Naive thymus-derived CD4-positive, alpha-beta T cell (primary cell): ENCODE measurements at regions not wholly inside any gene's neighbourhood (a gene's known extent, or its start where the extent isn't known, plus 50 kb on each side); places are given as distances from the start of the nearest gene placed in this dataset.

Experiments
- ATAC-seq: fragments of 150-1000 bp; cut with Tn5 transposase; 2 replicates; pipeline ENCODE4 v1.10.0; 2021; ENCODE audit warnings: mild to moderate bottlenecking, moderate library complexity
- CTCF ChIA-PET: fragments of 350-600 bp; sonication (Branson Sonifier 250); formaldehyde crosslinking; loops from one replicate; lab custom pipeline; 2021; ENCODE audit warnings: antibody characterized with exemption; lab: Charles Lee
- POLR2A ChIA-PET: fragments of 350-600 bp; sonication (Branson Sonifier 250); formaldehyde crosslinking; loops from one replicate; lab custom pipeline; 2021; ENCODE audit warnings: antibody characterized with exemption, inconsistent platforms; lab: Charles Lee
- DNase-seq, 9 donors: peaks; one replicate each; pipeline versions ENCODE4 v3.0.0 to v3.0.0-alpha.2; 2020 to 2022; ENCODE audit warnings: mixed read lengths in 1 of 9
- H3K27ac ChIP-seq: one replicate; pipeline ENCODE4 v1.7.0; 2013; ENCODE audit warnings: mild to moderate bottlenecking, low read depth, low read length, moderate library complexity
- H3K27me3 ChIP-seq, 2 donors: one replicate each; pipeline ENCODE4 v1.7.0; 2013; ENCODE audit warnings: low read length in 2 of 2, mild to moderate bottlenecking in 2 of 2, moderate library complexity in 2 of 2; ENCODE audit not compliant: control insufficient read depth in 2 of 2, insufficient read depth in 2 of 2
- H3K36me3 ChIP-seq, 3 experiments: 1 replicate in 2 of 3; 2 replicates in 1 of 3; pipeline ENCODE4 v1.7.0; 2013; ENCODE audit warnings: low read length in 3 of 3, mild to moderate bottlenecking in 3 of 3, moderate library complexity in 1 of 3; ENCODE audit not compliant: insufficient read depth in 3 of 3, control insufficient read depth in 2 of 3
- H3K4me1 ChIP-seq, 2 donors: one replicate each; pipeline ENCODE4 v1.7.0; 2013; ENCODE audit warnings: low read length in 2 of 2, mild to moderate bottlenecking in 2 of 2, moderate library complexity in 1 of 2; ENCODE audit not compliant: control insufficient read depth in 2 of 2, insufficient read depth in 2 of 2
- H3K4me3 ChIP-seq: 2 replicates; pipeline ENCODE4 v1.7.0; 2013; ENCODE audit warnings: mild to moderate bottlenecking, low read length
- H3K9me3 ChIP-seq, 3 experiments: 1 replicate in 2 of 3; 2 replicates in 1 of 3; pipeline ENCODE4 v1.7.0; 2013; ENCODE audit warnings: low read length in 3 of 3; ENCODE audit not compliant: control insufficient read depth in 2 of 3
- H3K27ac Mint-ChIP-seq, 9 donors: one replicate each; pipeline ENCODE4 v1.8.0; 2020 to 2022; ENCODE audit warnings: mixed read lengths in 9 of 9, mild to moderate bottlenecking in 8 of 9, moderate library complexity in 5 of 9, inconsistent platforms in 2 of 9
- H3K27me3 Mint-ChIP-seq, 5 donors: one replicate each; pipeline ENCODE4 v1.8.0; 2021 to 2022; ENCODE audit warnings: mixed read lengths in 5 of 5, mild to moderate bottlenecking in 1 of 5
- H3K36me3 Mint-ChIP-seq, 5 donors: one replicate each; pipeline ENCODE4 v1.8.0; 2020 to 2022; ENCODE audit warnings: mixed read lengths in 5 of 5, mild to moderate bottlenecking in 3 of 5, inconsistent platforms in 1 of 5
- H3K4me1 Mint-ChIP-seq, 7 donors: one replicate each; pipeline ENCODE4 v1.8.0; 2020 to 2022; ENCODE audit warnings: mixed read lengths in 7 of 7, mild to moderate bottlenecking in 3 of 7, inconsistent platforms in 1 of 7
- H3K4me3 Mint-ChIP-seq, 10 donors: one replicate each; pipeline ENCODE4 v1.8.0; 2020 to 2022; ENCODE audit warnings: mild to moderate bottlenecking in 10 of 10, mixed read lengths in 10 of 10, moderate library complexity in 6 of 10, inconsistent platforms in 2 of 10
- H3K9me3 Mint-ChIP-seq, 11 donors: one replicate each; pipeline ENCODE4 v1.8.0; 2020 to 2022; ENCODE audit warnings: mixed read lengths in 11 of 11, mild to moderate bottlenecking in 4 of 11, inconsistent platforms in 1 of 11, moderate library complexity in 1 of 11
- intact Hi-C, 2 donors: fragments of 100-400 bp; cut with micrococcal nuclease; formaldehyde crosslinking; loops; one replicate each; pipeline ENCODE4 v1.15.1; 2023

GRCh38 chr2:79428745-79429144 is 84.1 kb upstream of the CTNNA2 start:
- DNase-seq (no peak), ATAC-seq (no peak)
- H3K36me3 Mint-ChIP-seq, result no peaks in the 10 kb centered on the region
- Histone ChIP-seq H3K27me3 (no peaks in the 10 kb centered on the region), H3K36me3 (no peaks in the 10 kb centered on the region), H3K9me3 (no peaks in the 10 kb centered on the region), H3K4me1 (no peaks in the 10 kb centered on the region), H3K4me3 (no peak overlapping the region), H3K27ac (no peak overlapping the region)
- no peak overlapping the region for H3K4me3 Mint-ChIP-seq
- no peaks in the 10 kb centered on the region for H3K4me1 Mint-ChIP-seq
- CTCF ChIA-PET, result no interaction called here
- H3K27ac Mint-ChIP-seq, result no peak overlapping the region
- peaks cover 0 to 9% (median 2%) of the 10 kb centered on the region in 11 donors for H3K9me3 Mint-ChIP-seq
- POLR2A ChIA-PET, result no interaction called here
- H3K27me3 Mint-ChIP-seq, result no peaks in the 10 kb centered on the region
- intact Hi-C loops, result no loop called here

GRCh38 chr2:79414690-79415089 is 98.2 kb upstream of the CTNNA2 start:
- H3K36me3 Mint-ChIP-seq, result no peaks in the 10 kb centered on the region
- DNase-seq (no peak), ATAC-seq (no peak)
- Histone ChIP-seq H3K27ac (no peak overlapping the region), H3K4me3 (no peak overlapping the region), H3K4me1 (no peaks in the 10 kb centered on the region), H3K36me3 (no peaks in the 10 kb centered on the region), H3K27me3 (no peaks in the 10 kb centered on the region), H3K9me3 (no peaks in the 10 kb centered on the region)
- peaks cover 0 to 14% (median 7%) of the 10 kb centered on the region in 11 donors for H3K9me3 Mint-ChIP-seq
- no peaks in the 10 kb centered on the region for H3K4me1 Mint-ChIP-seq
- CTCF ChIA-PET, result no interaction called here
- POLR2A ChIA-PET, result no interaction called here
- no peak overlapping the region for H3K27ac Mint-ChIP-seq
- no peak overlapping the region for H3K4me3 Mint-ChIP-seq
- no peaks in the 10 kb centered on the region for H3K27me3 Mint-ChIP-seq
- intact Hi-C loops, result no loop called here

GRCh38 chr2:79394485-79394859 is 118.4 kb upstream of the CTNNA2 start:
- H3K27ac Mint-ChIP-seq, result no peak overlapping the region
- peaks cover 3 to 26% (median 11%) of the 10 kb centered on the region in 11 donors for H3K9me3 Mint-ChIP-seq
- no peaks in the 10 kb centered on the region for H3K4me1 ChIP-seq
- no peak overlapping the region for H3K27ac ChIP-seq
- peaks cover 0 to 6% (median 0%) of the 10 kb centered on the region in 3 experiments for H3K9me3 ChIP-seq
- no peaks in the 10 kb centered on the region for H3K36me3 ChIP-seq
- H3K4me3 Mint-ChIP-seq, result no peak overlapping the region
- ChIA-PET POLR2A (no interaction called here), CTCF (no interaction called here)
- no peak overlapping the region for H3K4me3 ChIP-seq
- H3K27me3 ChIP-seq, result no peaks in the 10 kb centered on the region
- no peaks in the 10 kb centered on the region for H3K4me1 Mint-ChIP-seq
- DNase-seq (no peak), ATAC-seq (no peak)
- H3K36me3 Mint-ChIP-seq, result no peaks in the 10 kb centered on the region
- H3K27me3 Mint-ChIP-seq, result no peaks in the 10 kb centered on the region
- intact Hi-C loops, result no loop called here

GRCh38 chr2:79393806-79394484 is 118.9 kb upstream of the CTNNA2 start:
- no peak overlapping the region for H3K27ac Mint-ChIP-seq
- H3K27me3 ChIP-seq, result no peaks in the 10 kb centered on the region
- H3K9me3 ChIP-seq, result peaks cover 0 to 6% (median 0%) of the 10 kb centered on the region in 3 experiments
- no peaks in the 10 kb centered on the region for H3K36me3 ChIP-seq
- intact Hi-C loops, result no loop called here
- H3K4me3 Mint-ChIP-seq, result no peak overlapping the region
- DNase-seq (no peak), ATAC-seq (no peak)
- CTCF ChIA-PET, result no interaction called here
- peaks cover 3 to 26% (median 11%) of the 10 kb centered on the region in 11 donors for H3K9me3 Mint-ChIP-seq
- H3K27me3 Mint-ChIP-seq, result no peaks in the 10 kb centered on the region
- POLR2A ChIA-PET, result no interaction called here
- no peak overlapping the region for H3K27ac ChIP-seq
- no peaks in the 10 kb centered on the region for H3K36me3 Mint-ChIP-seq
- H3K4me1 ChIP-seq, result no peaks in the 10 kb centered on the region
- H3K4me1 Mint-ChIP-seq, result no peaks in the 10 kb centered on the region
- no peak overlapping the region for H3K4me3 ChIP-seq

- Histone ChIP-seq H3K9me3 (peaks cover 0 to 6% (median 0%) of the 10 kb centered on the region in 3 experiments), H3K36me3 (no peaks in the 10 kb centered on the region), H3K4me3 (no peak overlapping the region), H3K27me3 (no peaks in the 10 kb centered on the region), H3K4me1 (no peaks in the 10 kb centered on the region), H3K27ac (no peak overlapping the region)
- Mint-ChIP-seq H3K27ac (no peak overlapping the region), H3K4me3 (no peak overlapping the region), H3K4me1 (no peaks in the 10 kb centered on the region), H3K27me3 (no peaks in the 10 kb centered on the region), H3K9me3 (peaks cover 3 to 27% (median 11%) of the 10 kb centered on the region in 11 donors), H3K36me3 (no peaks in the 10 kb centered on the region)
- intact Hi-C loops, result no loop called here
- ChIA-PET CTCF (no interaction called here), POLR2A (no interaction called here)
- no peak for ATAC-seq
- DNase-seq, result no peak
Measured at GRCh38 chr2:79393107-79393685, 119.7 kb upstream of the CTNNA2 start.

GRCh38 chr2:79389481-79389880 is 123.4 kb upstream of the CTNNA2 start:
- intact Hi-C loops, result no loop called here
- ChIA-PET CTCF (no interaction called here), POLR2A (no interaction called here)
- no peak for ATAC-seq
- Histone ChIP-seq H3K4me1 (no peaks in the 10 kb centered on the region), H3K27ac (no peak overlapping the region), H3K36me3 (no peaks in the 10 kb centered on the region), H3K9me3 (peaks cover 0 to 6% (median 0%) of the 10 kb centered on the region in 3 experiments), H3K27me3 (no peaks in the 10 kb centered on the region), H3K4me3 (no peak overlapping the region)
- H3K9me3 Mint-ChIP-seq, result peaks cover 0 to 39% (median 11%) of the 10 kb centered on the region in 11 donors
- H3K4me3 Mint-ChIP-seq, result no peak overlapping the region
- DNase-seq, result no peak
- peaks cover 0 to 4% (median 0%) of the 10 kb centered on the region in 5 donors for H3K36me3 Mint-ChIP-seq
- H3K27me3 Mint-ChIP-seq, result no peaks in the 10 kb centered on the region
- H3K4me1 Mint-ChIP-seq, result no peaks in the 10 kb centered on the region
- no peak overlapping the region for H3K27ac Mint-ChIP-seq

- Mint-ChIP-seq H3K4me1 (no peaks in the 10 kb centered on the region), H3K4me3 (no peak overlapping the region), H3K27me3 (no peaks in the 10 kb centered on the region), H3K9me3 (peaks cover 1 to 43% (median 12%) of the 10 kb centered on the region in 11 donors), H3K36me3 (peaks cover 0 to 4% (median 0%) of the 10 kb centered on the region in 5 donors), H3K27ac (no peak overlapping the region)
- H3K9me3 ChIP-seq, result no peaks in the 10 kb centered on the region
- H3K4me3 ChIP-seq, result no peak overlapping the region
- CTCF ChIA-PET, result interaction anchor here (0.6 kb wide), 1 partner anchor 621 kb away, joined by 3 read pairs; no protein-coding TSS in a partner anchor
- intact Hi-C loops, result no loop called here
- H3K4me1 ChIP-seq, result no peaks in the 10 kb centered on the region
- POLR2A ChIA-PET, result no interaction called here
- DNase-seq (no peak), ATAC-seq (no peak)
- no peaks in the 10 kb centered on the region for H3K27me3 ChIP-seq
- H3K27ac ChIP-seq, result no peak overlapping the region
- H3K36me3 ChIP-seq, result no peaks in the 10 kb centered on the region
Measured at GRCh38 chr2:79388024-79388423, 124.8 kb upstream of the CTNNA2 start.
